ENCODE measurements at regions not wholly inside any gene's neighbourhood (a gene's known extent, or its start where the extent isn't known, plus 50 kb on each side); places are given as distances from the start of the nearest gene placed in this dataset.
"Not testable (repeated sequence)": the region's sequence is repeated elsewhere in the genome, so short reads cannot be mapped to it uniquely, and the experiment has no call there.

DNA sequence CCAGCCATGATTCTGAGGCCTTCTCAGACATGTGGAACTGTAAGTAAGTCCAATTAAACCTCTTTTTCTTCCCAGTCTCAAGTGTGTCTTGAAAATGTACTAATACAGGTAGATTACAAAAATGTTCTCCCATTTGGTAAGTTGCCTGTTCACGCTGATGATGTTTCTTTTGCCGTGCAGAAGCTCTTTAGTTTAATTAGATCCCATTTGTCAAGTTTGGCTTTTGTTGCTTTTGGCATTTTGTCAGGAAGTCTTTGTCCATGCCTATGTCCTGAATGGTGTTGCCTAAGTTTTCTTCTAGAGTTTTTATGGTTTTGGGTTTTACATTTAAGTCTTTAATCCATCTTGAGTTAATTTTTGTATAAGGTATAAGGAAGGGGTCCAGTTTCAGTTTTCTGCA is 712.5 kb upstream of the ZNF608 start:
- H3K4me3 ChIP-seq (ENCODE audit: low read depth, low read length); H3K9me3 ChIP-seq (ENCODE audit: insufficient read depth, low read depth, low read length); H2BK120ac ChIP-seq (ENCODE audit: insufficient read depth, low read length, poor library complexity); H3K79me1 ChIP-seq (ENCODE audit: low read length); H3K9ac ChIP-seq (ENCODE audit: low read length); H3K14ac ChIP-seq (ENCODE audit: low read length); H3K27me3 ChIP-seq (ENCODE audit: insufficient read depth, low read length); H3K4me2 ChIP-seq (ENCODE audit: low read length); H3K79me2 ChIP-seq (ENCODE audit: control insufficient read depth, insufficient read depth, low read length, poor library complexity); H4K91ac ChIP-seq (ENCODE audit: low read depth, low read length); H2BK5ac ChIP-seq (ENCODE audit: low read depth, low read length, poor library complexity); H3K4me1 ChIP-seq (ENCODE audit: control insufficient read depth in 1 of 2, insufficient read depth in 2 of 2, low read length in 2 of 2); H3K18ac ChIP-seq (ENCODE audit: low read length); H2AK5ac ChIP-seq (ENCODE audit: low read length); H4K12ac ChIP-seq (ENCODE audit: low read depth, low read length); H2AFZ ChIP-seq (ENCODE audit: insufficient read depth, low read length, poor library complexity); H3K36me3 ChIP-seq (ENCODE audit: control insufficient read depth in 1 of 2, insufficient read depth in 2 of 2, low read length in 2 of 2); H3K4ac ChIP-seq (ENCODE audit: low read depth, low read length); H4K8ac ChIP-seq (ENCODE audit: low read depth, low read length); H3K23ac ChIP-seq (ENCODE audit: low read length); H3K27ac ChIP-seq (ENCODE audit: low read depth, low read length); DNase-seq; H2BK12ac ChIP-seq (ENCODE audit: low read length): not testable (repeated sequence)
- no CpG with 5 or more reads among the region's 2 CpGs for WGBS (ENCODE audit: extremely low coverage, insufficient coverage, insufficient read length)

DNA sequence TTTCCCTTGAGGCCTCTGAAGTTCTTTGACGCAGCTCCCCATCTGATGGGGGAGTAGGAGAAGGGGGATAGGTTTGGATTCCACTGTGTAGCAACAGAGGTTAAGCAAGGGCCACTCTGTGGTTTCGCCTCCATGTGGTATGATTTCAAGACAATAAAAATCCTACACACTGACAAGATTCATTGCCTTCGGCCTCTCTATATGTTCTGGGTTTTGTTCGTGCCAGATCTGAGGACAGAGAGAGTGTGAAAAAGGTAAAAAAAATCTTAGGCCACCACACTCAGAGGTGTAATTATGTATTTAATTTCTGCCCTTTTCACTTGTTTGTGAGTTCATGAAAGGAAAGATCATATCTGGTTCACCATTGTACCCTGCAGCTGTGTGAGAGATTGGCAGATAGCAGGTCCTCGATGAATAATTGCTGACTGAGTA is 715.2 kb upstream of the ZNF608 start:
- Histone ChIP-seq H4K8ac (ENCODE audit: low read depth, low read length) (no peak overlapping the region), H3K27ac (ENCODE audit: low read depth, low read length) (no peak overlapping the region), H3K4me3 (ENCODE audit: low read depth, low read length) (no peak overlapping the region), H3K4me1 (ENCODE audit: control insufficient read depth in 1 of 2, insufficient read depth in 2 of 2, low read length in 2 of 2) (peaks cover 0 to 2% of the 10 kb centered on the region in 2 experiments), H2AFZ (ENCODE audit: insufficient read depth, low read length, poor library complexity) (no peak overlapping the region), H3K18ac (ENCODE audit: low read length) (no peak overlapping the region), H3K36me3 (ENCODE audit: control insufficient read depth in 1 of 2, insufficient read depth in 2 of 2, low read length in 2 of 2) (no peaks in the 10 kb centered on the region), H4K12ac (ENCODE audit: low read depth, low read length) (no peak overlapping the region), H3K9me3 (ENCODE audit: insufficient read depth, low read depth, low read length) (peaks cover 2% of the 10 kb centered on the region), H2AK5ac (ENCODE audit: low read length) (no peak overlapping the region), H3K23ac (ENCODE audit: low read length) (no peak overlapping the region), H3K4ac (ENCODE audit: low read depth, low read length) (no peak overlapping the region), H3K9ac (ENCODE audit: low read length) (no peak overlapping the region), H2BK120ac (ENCODE audit: insufficient read depth, low read length, poor library complexity) (no peak overlapping the region), H2BK12ac (ENCODE audit: low read length) (no peak overlapping the region), H2BK5ac (ENCODE audit: low read depth, low read length, poor library complexity) (no peak overlapping the region), H3K79me1 (ENCODE audit: low read length) (no peaks in the 10 kb centered on the region), H3K4me2 (ENCODE audit: low read length) (no peak overlapping the region), H4K91ac (ENCODE audit: low read depth, low read length) (no peak overlapping the region), H3K27me3 (ENCODE audit: insufficient read depth, low read length) (no peaks in the 10 kb centered on the region), H3K79me2 (ENCODE audit: control insufficient read depth, insufficient read depth, low read length, poor library complexity) (no peaks in the 10 kb centered on the region), H3K14ac (ENCODE audit: low read length) (no peak overlapping the region)
- no peak for DNase-seq
- no CpG with 5 or more reads among the region's 5 CpGs for WGBS (ENCODE audit: extremely low coverage, insufficient coverage, insufficient read length)

DNA sequence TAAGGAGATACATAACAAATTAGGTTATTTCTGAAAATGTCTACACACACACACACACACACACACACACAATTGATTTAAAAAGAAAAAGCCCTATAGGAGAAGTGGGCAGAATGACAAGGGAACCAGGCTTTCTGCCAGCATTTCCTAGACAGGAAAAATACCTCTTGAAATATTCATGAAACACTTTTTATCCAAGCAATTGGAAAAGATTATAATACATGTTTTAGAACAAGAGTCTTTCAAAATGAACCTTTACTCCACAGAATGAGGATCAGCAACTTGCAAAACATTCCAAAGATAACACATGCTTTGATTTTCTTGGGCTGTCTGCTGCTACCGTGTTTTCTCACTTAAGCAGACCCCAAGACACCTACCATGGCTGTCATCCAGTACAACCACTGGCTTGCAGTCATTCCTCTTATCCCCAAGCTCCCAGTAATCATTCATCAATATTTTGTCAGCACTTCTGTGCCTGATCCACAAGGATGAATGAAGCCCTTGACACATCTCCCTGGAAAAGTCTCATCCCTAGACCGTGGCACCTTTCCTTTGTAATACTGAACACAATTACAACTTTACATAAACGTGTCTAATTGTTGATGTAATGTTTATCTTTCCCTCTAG is 717.1 kb upstream of the ZNF608 start:
- H3K79me2 ChIP-seq (ENCODE audit: control insufficient read depth, insufficient read depth, low read length, poor library complexity), result no peaks in the 10 kb centered on the region
- H3K14ac ChIP-seq (ENCODE audit: low read length), result no peak overlapping the region
- no peak overlapping the region for H3K4me3 ChIP-seq (ENCODE audit: low read depth, low read length)
- H3K4me1 ChIP-seq (ENCODE audit: control insufficient read depth in 1 of 2, insufficient read depth in 2 of 2, low read length in 2 of 2), result peaks cover 0 to 2% of the 10 kb centered on the region in 2 experiments
- no peak overlapping the region for H3K18ac ChIP-seq (ENCODE audit: low read length)
- no peak overlapping the region for H2BK5ac ChIP-seq (ENCODE audit: low read depth, low read length, poor library complexity)
- no peak overlapping the region for H2BK12ac ChIP-seq (ENCODE audit: low read length)
- no peak overlapping the region for H2BK120ac ChIP-seq (ENCODE audit: insufficient read depth, low read length, poor library complexity)
- no peak overlapping the region for H2AFZ ChIP-seq (ENCODE audit: insufficient read depth, low read length, poor library complexity)
- no peaks in the 10 kb centered on the region for H3K27me3 ChIP-seq (ENCODE audit: insufficient read depth, low read length)
- no peaks in the 10 kb centered on the region for H3K79me1 ChIP-seq (ENCODE audit: low read length)
- H4K12ac ChIP-seq (ENCODE audit: low read depth, low read length), result no peak overlapping the region
- no peak overlapping the region for H3K27ac ChIP-seq (ENCODE audit: low read depth, low read length)
- no peak overlapping the region for H3K4ac ChIP-seq (ENCODE audit: low read depth, low read length)
- no peak overlapping the region for H2AK5ac ChIP-seq (ENCODE audit: low read length)
- H3K23ac ChIP-seq (ENCODE audit: low read length), result no peak overlapping the region
- no CpG with 5 or more reads among the region's 3 CpGs for WGBS (ENCODE audit: extremely low coverage, insufficient coverage, insufficient read length)
- H4K91ac ChIP-seq (ENCODE audit: low read depth, low read length), result no peak overlapping the region
- H3K36me3 ChIP-seq (ENCODE audit: control insufficient read depth in 1 of 2, insufficient read depth in 2 of 2, low read length in 2 of 2), result no peaks in the 10 kb centered on the region
- no peaks in the 10 kb centered on the region for H3K9me3 ChIP-seq (ENCODE audit: insufficient read depth, low read depth, low read length)
- DNase-seq, result no peak
- no peak overlapping the region for H3K4me2 ChIP-seq (ENCODE audit: low read length)
- H4K8ac ChIP-seq (ENCODE audit: low read depth, low read length), result no peak overlapping the region
- no peak overlapping the region for H3K9ac ChIP-seq (ENCODE audit: low read length)

DNA sequence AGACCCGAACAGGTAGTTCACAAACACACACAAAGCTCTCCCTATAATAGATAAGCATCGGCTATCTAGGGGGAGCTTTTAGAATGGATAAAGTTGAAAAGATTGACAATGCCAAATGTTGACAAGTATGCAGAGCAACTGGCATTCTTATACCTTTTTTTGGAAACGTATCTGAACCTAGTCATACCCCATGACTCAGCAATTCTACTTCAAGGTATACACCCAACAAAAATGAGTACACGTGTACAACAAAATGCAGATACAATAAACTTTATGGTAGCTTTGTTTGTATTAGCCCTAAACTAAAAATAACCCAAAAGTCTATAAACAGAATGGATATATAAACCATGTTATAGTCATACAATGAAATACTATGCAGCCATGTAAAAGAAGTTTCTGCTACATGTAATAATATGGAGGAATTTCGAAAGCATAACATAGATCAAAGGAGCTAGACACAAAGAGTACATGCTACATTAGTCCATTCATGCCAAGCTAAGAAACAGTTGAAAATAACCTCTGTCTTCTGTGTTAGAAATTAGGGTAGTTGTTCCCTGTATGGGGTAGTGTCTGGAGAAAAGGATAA is 718.5 kb upstream of the ZNF608 start:
- Histone ChIP-seq H3K4me1 (ENCODE audit: control insufficient read depth in 1 of 2, insufficient read depth in 2 of 2, low read length in 2 of 2) (peaks cover 0 to 2% of the 10 kb centered on the region in 2 experiments), H3K4me2 (ENCODE audit: low read length) (no peak overlapping the region), H3K18ac (ENCODE audit: low read length) (no peak overlapping the region), H3K27me3 (ENCODE audit: insufficient read depth, low read length) (no peaks in the 10 kb centered on the region), H4K8ac (ENCODE audit: low read depth, low read length) (no peak overlapping the region), H3K9me3 (ENCODE audit: insufficient read depth, low read depth, low read length) (no peaks in the 10 kb centered on the region), H4K12ac (ENCODE audit: low read depth, low read length) (no peak overlapping the region), H3K27ac (ENCODE audit: low read depth, low read length) (no peak overlapping the region), H3K4me3 (ENCODE audit: low read depth, low read length) (no peak overlapping the region), H4K91ac (ENCODE audit: low read depth, low read length) (no peak overlapping the region), H2BK5ac (ENCODE audit: low read depth, low read length, poor library complexity) (no peak overlapping the region), H3K23ac (ENCODE audit: low read length) (no peak overlapping the region), H3K4ac (ENCODE audit: low read depth, low read length) (no peak overlapping the region), H3K14ac (ENCODE audit: low read length) (no peak overlapping the region), H2BK120ac (ENCODE audit: insufficient read depth, low read length, poor library complexity) (no peak overlapping the region), H2AK5ac (ENCODE audit: low read length) (no peak overlapping the region), H3K79me2 (ENCODE audit: control insufficient read depth, insufficient read depth, low read length, poor library complexity) (no peaks in the 10 kb centered on the region), H3K9ac (ENCODE audit: low read length) (no peak overlapping the region), H3K79me1 (ENCODE audit: low read length) (no peaks in the 10 kb centered on the region), H2AFZ (ENCODE audit: insufficient read depth, low read length, poor library complexity) (no peak overlapping the region), H2BK12ac (ENCODE audit: low read length) (no peak overlapping the region), H3K36me3 (ENCODE audit: control insufficient read depth in 1 of 2, insufficient read depth in 2 of 2, low read length in 2 of 2) (no peaks in the 10 kb centered on the region)
- WGBS (ENCODE audit: extremely low coverage, insufficient coverage, insufficient read length), result no CpG with 5 or more reads among the region's 5 CpGs
- no peak for DNase-seq
